ENCODE measurements at regions not wholly inside any gene's neighbourhood (a gene's known extent, or its start where the extent isn't known, plus 50 kb on each side); places are given as distances from the start of the nearest gene placed in this dataset.

GRCh38 chr13:60288569-60288968 lies 108.5 kb upstream of the TDRD3 start:
- no peaks in the 10 kb centered on the region for H3K4me1 Mint-ChIP-seq
- no peak for TF ChIP-seq CTCF (IDR thresholded peaks at IDR 0.05)
- H3K4me3 Mint-ChIP-seq, result no peak overlapping the region
- H3K27ac Mint-ChIP-seq, result no peak overlapping the region
- H3K36me3 Mint-ChIP-seq (ENCODE audit: low read depth), result peaks cover 4% of the 10 kb centered on the region
- peaks cover 2% of the 10 kb centered on the region for H3K27me3 Mint-ChIP-seq (ENCODE audit: low read depth, poor library complexity)
- H3K9me3 Mint-ChIP-seq, result peaks cover 12% of the 10 kb centered on the region
- no peak for DNase-seq

- no peak for DNase-seq
- H3K4me3 Mint-ChIP-seq, result no peak overlapping the region
- no peaks in the 10 kb centered on the region for H3K4me1 Mint-ChIP-seq
- H3K27me3 Mint-ChIP-seq (ENCODE audit: low read depth, poor library complexity), result no peaks in the 10 kb centered on the region
- no peaks in the 10 kb centered on the region for H3K36me3 Mint-ChIP-seq (ENCODE audit: low read depth)
- no peak for TF ChIP-seq CTCF (IDR thresholded peaks at IDR 0.05)
- no peak overlapping the region for H3K27ac Mint-ChIP-seq
- peaks cover 6% of the 10 kb centered on the region for H3K9me3 Mint-ChIP-seq
These were observed 93.9 kb upstream of the TDRD3 start for GRCh38 chr13:60303166-60303565.

GRCh38 chr13:60311527-60311926 lies 85.5 kb upstream of the TDRD3 start:
- TF ChIP-seq CTCF (IDR thresholded peaks at IDR 0.05), result no peak
- no peaks in the 10 kb centered on the region for H3K36me3 Mint-ChIP-seq (ENCODE audit: low read depth)
- DNase-seq, result no peak
- no peak overlapping the region for H3K27ac Mint-ChIP-seq
- peaks cover 8% of the 10 kb centered on the region for H3K4me1 Mint-ChIP-seq
- peaks cover 6% of the 10 kb centered on the region for H3K9me3 Mint-ChIP-seq
- peaks cover 2% of the 10 kb centered on the region for H3K27me3 Mint-ChIP-seq (ENCODE audit: low read depth, poor library complexity)
- H3K4me3 Mint-ChIP-seq, result no peak overlapping the region

- TF ChIP-seq CTCF (IDR thresholded peaks at IDR 0.05), result no peak
- DNase-seq, result no peak
- no peaks in the 10 kb centered on the region for H3K36me3 Mint-ChIP-seq (ENCODE audit: low read depth)
- no peak overlapping the region for H3K4me3 Mint-ChIP-seq
- peaks cover 16% of the 10 kb centered on the region for H3K4me1 Mint-ChIP-seq
- no peak overlapping the region for H3K27ac Mint-ChIP-seq
- no peaks in the 10 kb centered on the region for H3K9me3 Mint-ChIP-seq
- peaks cover 2% of the 10 kb centered on the region for H3K27me3 Mint-ChIP-seq (ENCODE audit: low read depth, poor library complexity)
These were observed 84.0 kb upstream of the TDRD3 start for GRCh38 chr13:60312851-60313505.

- no peak for DNase-seq
- Mint-ChIP-seq H3K4me3 (no peak overlapping the region), H3K27ac (no peak overlapping the region), H3K4me1 (peaks cover 11% of the 10 kb centered on the region), H3K36me3 (ENCODE audit: low read depth) (no peaks in the 10 kb centered on the region), H3K27me3 (ENCODE audit: low read depth, poor library complexity) (peaks cover 6% of the 10 kb centered on the region), H3K9me3 (peaks cover 4% of the 10 kb centered on the region)
- TF ChIP-seq CTCF (IDR thresholded peaks at IDR 0.05), result no peak
These were observed 78.8 kb upstream of the TDRD3 start for GRCh38 chr13:60318186-60318585.

- H3K4me3 Mint-ChIP-seq, result no peak overlapping the region
- no peak for DNase-seq
- peaks cover 4% of the 10 kb centered on the region for H3K9me3 Mint-ChIP-seq
These were observed 72.9 kb upstream of the TDRD3 start for GRCh38 chr13:60324131-60324530.

More at GRCh38 chr13:60324131-60324530, 72.9 kb upstream of the TDRD3 start:
- H3K27ac Mint-ChIP-seq, result no peak overlapping the region
- no peak for TF ChIP-seq CTCF (IDR thresholded peaks at IDR 0.05)
- no peaks in the 10 kb centered on the region for H3K4me1 Mint-ChIP-seq
- H3K27me3 Mint-ChIP-seq (ENCODE audit: low read depth, poor library complexity), result peaks cover 4% of the 10 kb centered on the region
- no peaks in the 10 kb centered on the region for H3K36me3 Mint-ChIP-seq (ENCODE audit: low read depth)

Measured in nephron progenitor cell (in vitro differentiated cells).